ENCODE measurements at regions not wholly inside any gene's neighbourhood (a gene's known extent, or its start where the extent isn't known, plus 50 kb on each side); places are given as distances from the start of the nearest gene placed in this dataset.

- DNase-seq (ENCODE audit: low read depth in 2 of 2, low spot score in 1 of 2): no peak
Observed at GRCh38 chr10:8416192-8416701, 361.8 kb downstream of the GATA3 start.

- no peak for DNase-seq (ENCODE audit: low read depth in 2 of 2, low spot score in 1 of 2)
Observed at GRCh38 chr10:8416760-8417159, 362.3 kb downstream of the GATA3 start.

DNA sequence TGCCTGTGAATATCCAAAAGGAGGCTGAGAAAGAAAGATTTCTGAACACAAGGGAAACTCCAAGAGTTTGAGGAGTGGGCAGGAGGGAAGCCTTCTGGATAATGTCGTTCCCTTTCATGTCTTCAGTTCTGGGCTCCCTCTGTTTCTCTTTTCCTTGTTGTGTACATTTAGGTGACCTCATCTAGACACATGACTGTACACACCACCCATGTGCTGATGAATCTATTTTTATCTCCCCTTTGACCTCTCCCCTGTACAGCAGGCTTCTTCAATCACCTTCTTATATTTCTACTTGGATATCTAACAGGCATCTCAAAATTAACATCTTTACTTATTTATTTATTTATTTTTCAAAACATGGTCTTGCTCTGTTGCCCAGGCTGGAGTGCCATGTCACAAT, 363.1 kb downstream of the GATA3 start:
- DNase-seq (ENCODE audit: low read depth in 2 of 2, low spot score in 1 of 2): no peak

DNA sequence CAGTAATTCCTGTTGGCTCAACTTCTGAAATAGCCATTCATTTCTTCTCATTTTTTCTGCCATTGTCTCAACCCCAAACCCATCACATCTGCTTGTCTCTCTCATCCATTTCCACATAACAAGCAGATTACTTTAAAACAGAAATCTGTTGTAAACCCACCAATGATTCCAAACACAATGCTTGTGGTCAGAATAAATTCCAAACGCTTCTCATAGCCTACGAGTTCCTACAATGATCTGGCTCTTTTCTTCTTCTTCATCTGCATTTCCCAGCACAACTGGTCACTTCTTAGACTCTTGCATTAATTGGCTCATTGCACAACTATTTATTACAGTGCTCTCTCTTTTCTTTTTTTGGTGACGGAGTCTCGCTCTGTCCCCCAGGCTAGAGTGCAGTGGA, 364.1 kb downstream of the GATA3 start:
- no peak for DNase-seq (ENCODE audit: low read depth in 2 of 2, low spot score in 1 of 2)

DNA sequence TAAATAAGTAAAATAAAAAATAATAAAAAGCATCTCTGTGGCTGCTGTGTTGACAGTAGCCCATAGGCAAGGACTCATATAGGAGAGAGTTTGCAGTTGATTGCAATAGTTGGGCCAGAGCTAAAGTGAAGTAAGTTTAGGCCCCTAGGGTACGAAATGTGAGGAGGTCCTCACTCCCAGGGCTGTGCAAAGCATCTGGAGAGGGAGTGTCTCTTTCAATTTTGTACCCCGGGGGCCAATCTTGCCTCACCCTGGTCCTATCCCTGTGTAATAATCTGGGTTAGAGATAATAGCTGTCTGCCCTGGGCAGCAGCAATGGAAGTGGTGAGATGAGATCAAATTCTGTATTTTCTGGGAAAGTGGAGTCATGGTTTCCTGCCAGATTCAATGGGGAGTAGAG, 365.7 kb downstream of the GATA3 start:
- no peak for DNase-seq (ENCODE audit: low read depth in 2 of 2, low spot score in 1 of 2)

DNA sequence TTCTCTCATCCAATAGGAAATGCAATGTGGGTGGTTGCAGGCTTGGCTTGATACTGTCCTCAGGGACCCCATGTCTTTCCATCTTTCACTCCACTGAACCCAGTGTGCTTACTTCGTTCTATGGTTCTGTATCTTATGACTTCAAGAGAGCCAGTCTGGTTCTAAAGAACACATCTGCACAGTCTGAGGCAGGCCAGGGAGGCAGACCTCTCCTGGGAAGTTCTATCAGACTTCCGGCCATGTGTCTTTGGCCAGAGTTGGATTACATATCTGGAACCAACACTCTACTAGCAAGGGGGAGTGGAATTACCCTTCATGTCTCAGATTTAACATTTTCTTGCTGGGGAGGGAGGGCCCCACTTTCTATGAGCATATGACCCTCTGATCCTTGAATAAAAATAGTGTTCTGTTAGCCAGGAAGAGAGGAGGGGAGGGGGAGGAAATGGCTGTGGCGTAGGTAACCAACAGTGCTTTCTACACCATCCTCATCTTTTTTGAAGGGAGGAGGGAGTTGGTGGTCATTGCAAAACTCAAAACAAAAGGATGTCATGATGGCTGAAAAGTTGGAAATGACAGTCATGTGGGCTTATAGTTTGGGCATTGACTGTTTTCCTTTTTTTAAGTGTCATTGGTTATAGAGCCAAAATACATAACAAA, 370.2 kb downstream of the GATA3 start:
- no peak for DNase-seq (ENCODE audit: low read depth in 2 of 2, low spot score in 1 of 2)

GRCh38 chr10:8428654-8429053, 374.2 kb downstream of the GATA3 start:
- no peak for DNase-seq (ENCODE audit: low read depth in 2 of 2, low spot score in 1 of 2)

DNA sequence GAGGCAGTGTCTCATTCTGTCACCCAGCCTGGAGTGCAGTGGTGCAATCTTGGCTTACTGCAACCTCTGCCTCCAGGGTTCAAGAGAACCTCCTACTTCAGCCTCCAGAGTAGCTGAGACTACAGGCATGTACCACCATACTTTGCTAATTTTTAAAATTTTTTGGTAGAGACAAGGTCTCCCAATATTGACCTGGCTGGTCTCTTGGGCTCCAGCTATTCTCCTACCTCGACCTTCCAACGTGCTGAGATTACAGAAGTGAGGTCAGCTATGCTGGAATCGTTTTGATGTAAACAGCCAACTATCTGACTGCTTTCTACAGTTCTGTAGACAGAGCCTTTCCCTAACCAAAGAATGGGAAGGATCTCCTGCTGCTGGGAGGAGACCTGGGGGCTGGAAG, 375.8 kb downstream of the GATA3 start:
- DNase-seq (ENCODE audit: low read depth in 2 of 2, low spot score in 1 of 2): no peak

DNA sequence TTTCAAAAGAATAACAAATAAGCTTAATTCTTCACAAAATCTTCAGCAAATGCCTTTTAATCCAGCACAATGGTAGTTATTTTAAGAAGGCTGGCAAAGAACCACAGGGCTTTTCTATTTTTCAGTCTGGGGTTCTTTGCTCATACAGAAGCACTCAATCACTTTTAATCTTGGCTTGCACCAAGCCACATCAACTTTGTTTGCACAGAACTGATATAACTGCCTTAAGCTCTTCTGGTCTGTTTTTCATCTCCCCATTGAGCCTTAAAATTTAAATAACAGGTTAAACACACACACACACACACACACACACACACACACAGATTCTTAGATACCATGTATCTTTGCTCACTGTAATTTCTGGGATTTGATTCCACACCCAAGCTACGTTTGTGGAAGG, 377.0 kb downstream of the GATA3 start:
- DNase-seq (ENCODE audit: low read depth in 2 of 2, low spot score in 1 of 2): no peak

- DNase-seq (ENCODE audit: low read depth in 2 of 2, low spot score in 1 of 2): no peak
Observed at GRCh38 chr10:8435186-8436055, 380.9 kb downstream of the GATA3 start.

DNA sequence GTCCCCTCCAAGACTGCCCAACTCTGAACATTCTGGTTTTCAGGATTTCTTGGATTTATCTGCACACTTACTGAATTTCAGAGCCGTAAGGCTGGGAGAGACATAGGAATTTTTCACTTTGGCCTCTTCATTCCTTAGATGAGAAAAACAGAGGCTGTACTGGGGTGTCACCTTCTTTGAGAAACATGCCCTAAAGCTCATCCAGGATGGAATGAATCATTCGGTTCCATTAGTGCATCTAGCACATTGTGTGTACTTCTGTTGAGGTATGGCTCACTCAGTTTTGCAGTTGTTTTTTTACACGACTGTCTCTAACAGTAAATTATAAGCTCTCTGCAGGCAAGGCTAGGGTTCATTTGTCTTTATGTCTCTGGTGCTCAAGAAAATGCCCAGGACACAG, 383.4 kb downstream of the GATA3 start:
- no peak for DNase-seq (ENCODE audit: low read depth in 2 of 2, low spot score in 1 of 2)

GRCh38 chr10:8438603-8439002, 384.1 kb downstream of the GATA3 start:
- DNase-seq (ENCODE audit: low read depth in 2 of 2, low spot score in 1 of 2): no peak

GRCh38 chr10:8439040-8439439, 384.6 kb downstream of the GATA3 start:
- DNase-seq (ENCODE audit: low read depth in 2 of 2, low spot score in 1 of 2): no peak

DNA sequence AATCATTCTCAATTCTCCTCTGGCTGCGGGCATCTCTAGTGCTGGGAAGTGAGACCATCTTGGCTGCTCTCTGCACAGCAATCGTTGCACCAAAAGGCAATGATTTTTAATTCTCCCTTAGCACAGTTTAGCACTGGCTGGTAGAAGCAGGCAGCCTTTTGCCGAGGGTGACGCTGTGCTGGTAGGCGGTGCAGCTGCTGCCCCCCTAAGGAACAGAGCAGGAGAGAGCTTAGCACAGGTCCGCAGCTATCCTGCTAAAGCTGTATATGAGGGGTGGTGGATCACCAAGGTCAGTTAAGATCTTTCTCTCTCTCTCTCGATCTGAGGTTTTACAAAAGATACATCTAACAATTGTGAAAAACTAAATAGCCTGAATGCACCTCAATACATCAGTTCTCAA, 390.1 kb downstream of the GATA3 start:
- peak; percentile 19 to 31 for DNase-seq (ENCODE audit: low read depth in 2 of 2, low spot score in 1 of 2)

DNA sequence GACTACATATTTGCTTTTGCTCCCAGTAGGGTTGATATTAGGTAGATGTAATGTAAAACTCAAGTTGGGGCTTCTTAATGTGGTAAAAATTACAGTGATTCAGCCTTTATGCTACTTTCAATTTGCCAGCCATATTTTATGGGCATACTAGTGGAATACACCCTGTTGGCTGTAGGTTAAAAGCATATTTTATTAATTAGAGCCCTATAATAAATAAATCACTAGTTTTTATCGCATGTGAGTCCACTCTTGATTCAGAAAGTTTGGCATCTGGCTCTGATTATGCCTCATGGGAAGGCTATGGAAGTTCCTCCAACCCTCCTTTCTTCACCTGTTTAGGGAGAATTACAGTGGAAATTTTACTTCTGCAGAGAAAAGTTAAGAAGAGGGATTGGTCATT, 390.9 kb downstream of the GATA3 start:
- no peak for DNase-seq (ENCODE audit: low read depth in 2 of 2, low spot score in 1 of 2)

- no peak for DNase-seq (ENCODE audit: low read depth in 2 of 2, low spot score in 1 of 2)
Observed at GRCh38 chr10:8449909-8450308, 395.4 kb downstream of the GATA3 start.

GRCh38 chr10:8453587-8453986, 399.1 kb downstream of the GATA3 start:
- DNase-seq (ENCODE audit: low read depth in 2 of 2, low spot score in 1 of 2): no peak

DNA sequence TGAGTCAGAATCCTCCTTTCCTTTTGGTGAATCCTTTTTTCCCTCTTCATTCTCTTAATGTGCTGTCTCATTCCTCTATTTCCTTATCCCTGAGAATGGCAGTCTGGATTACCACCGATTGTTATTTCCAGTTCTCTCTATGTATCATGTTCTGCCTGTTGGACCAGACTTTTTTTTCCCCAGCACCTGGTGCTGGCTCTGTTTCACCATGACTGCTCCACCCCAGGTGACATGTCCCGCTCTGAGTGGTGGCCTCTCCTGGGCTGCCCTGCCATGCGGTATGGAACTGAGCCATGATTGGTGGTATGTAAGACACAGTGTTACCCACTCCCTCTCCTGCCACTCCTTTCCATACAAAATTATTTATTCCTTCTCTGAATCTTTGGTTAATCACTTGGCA, 399.9 kb downstream of the GATA3 start:
- no peak for DNase-seq (ENCODE audit: low read depth in 2 of 2, low spot score in 1 of 2)

DNA sequence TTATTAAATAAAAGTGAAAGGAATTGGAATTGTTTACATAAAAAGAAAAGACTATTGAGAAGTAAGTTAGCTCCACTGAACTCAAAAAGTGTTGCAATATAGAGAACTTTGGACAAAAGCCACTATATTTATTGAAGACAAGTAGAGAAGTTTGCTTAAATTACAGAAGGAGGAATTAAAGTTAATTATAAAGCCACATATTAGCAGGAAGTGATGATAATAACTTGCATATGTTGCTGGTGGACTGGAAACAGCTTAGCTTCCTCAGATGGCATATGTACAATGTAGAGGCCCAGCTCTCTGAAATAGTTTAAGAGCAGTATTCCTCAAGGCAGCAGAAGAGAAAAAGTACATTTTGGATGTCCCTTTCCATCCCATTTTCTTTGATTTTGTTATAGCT, 400.7 kb downstream of the GATA3 start:
- DNase-seq (ENCODE audit: low read depth in 2 of 2, low spot score in 1 of 2): no peak

DNA sequence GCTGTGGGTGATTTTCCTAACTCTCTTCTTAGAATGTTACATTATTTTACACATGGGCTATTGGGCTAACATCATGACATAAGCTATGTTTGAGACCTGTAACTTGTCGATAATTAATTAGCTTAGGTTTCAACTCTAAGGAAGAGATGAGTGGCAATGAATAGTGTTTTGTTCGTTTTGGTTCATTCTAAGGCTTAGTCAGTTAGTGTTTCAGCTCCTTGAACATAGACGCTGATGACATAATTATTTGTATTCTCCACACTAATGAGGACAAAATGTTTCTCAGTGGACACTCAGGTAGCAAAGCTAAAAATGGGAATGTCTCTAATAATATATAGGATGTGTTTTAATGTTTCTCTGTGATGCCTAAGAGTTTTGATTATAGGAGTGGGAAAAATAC, 401.9 kb downstream of the GATA3 start:
- no peak for DNase-seq (ENCODE audit: low read depth in 2 of 2, low spot score in 1 of 2)

GRCh38 chr10:8460626-8461025, 406.1 kb downstream of the GATA3 start:
- DNase-seq (ENCODE audit: low read depth in 2 of 2, low spot score in 1 of 2): no peak

DNA sequence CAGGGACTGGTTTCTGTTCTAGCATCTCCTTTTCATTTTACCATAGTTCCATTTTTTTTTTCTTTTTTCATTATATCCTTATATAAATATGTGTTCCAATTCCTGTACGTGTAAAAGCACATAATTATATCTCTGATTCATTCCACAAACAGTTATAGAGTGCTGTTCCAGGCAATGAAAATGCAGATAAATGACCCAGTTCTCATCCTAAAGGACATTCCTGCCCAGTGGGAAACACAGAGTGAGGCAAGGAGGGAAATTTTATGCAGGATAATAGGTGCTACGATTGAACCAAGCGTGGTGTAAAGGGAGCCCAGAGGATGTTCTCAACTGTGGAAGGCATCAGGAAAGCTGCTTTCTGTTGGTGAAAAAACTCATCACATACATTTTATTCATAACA, 408.1 kb downstream of the GATA3 start:
- no peak for DNase-seq (ENCODE audit: low read depth in 2 of 2, low spot score in 1 of 2)

DNA sequence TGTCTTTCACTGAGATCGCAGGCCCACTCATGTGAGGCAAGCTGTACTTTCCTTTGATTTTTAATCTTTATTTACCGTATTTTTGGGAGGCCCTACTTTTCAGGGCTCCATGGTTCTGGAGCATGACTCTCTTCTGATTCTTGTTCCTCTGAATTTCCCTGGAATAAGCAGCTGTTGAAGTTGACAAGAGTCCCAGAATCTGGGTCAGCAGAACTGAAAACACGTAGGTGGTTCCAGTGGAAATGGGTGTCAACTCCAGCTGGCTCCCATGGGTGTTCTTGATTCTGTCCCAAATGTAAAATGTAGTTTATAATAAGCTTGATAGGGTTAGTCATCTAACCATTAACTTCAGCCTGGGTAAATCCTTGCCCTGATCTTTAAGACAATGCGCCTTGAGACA, 409.4 kb downstream of the GATA3 start:
- DNase-seq (ENCODE audit: low read depth in 2 of 2, low spot score in 1 of 2): no peak
